BE2C (cell line): ENCODE measurements at regions not wholly inside any gene's neighbourhood (a gene's known extent, or its start where the extent isn't known, plus 50 kb on each side); places are given as distances from the start of the nearest gene placed in this dataset.

Source experiments
- DNase-seq: peaks from one replicate; pipeline ENCODE4 v3.0.0-alpha.2; 2020
- H3K27me3 ChIP-seq: fragments of 250-450 bp; sonication (Bioruptor Pico); 2 replicates; pipeline ENCODE4 v1.5.1; 2020; ENCODE audit warnings: mild to moderate bottlenecking
- H3K36me3 ChIP-seq: fragments of 250-450 bp; sonication (Bioruptor Pico); 2 replicates; pipeline ENCODE4 v1.5.1; 2020; ENCODE audit warnings: mild to moderate bottlenecking
- H3K4me1 ChIP-seq: fragments of 250-450 bp; sonication (Bioruptor Pico); 2 replicates; pipeline ENCODE4 v1.5.1; 2020
- H3K4me3 ChIP-seq: 2 replicates; pipeline ENCODE4 v1.5.1; 2011; ENCODE audit warnings: low read depth, low read length
- H3K9me3 ChIP-seq: fragments of 250-450 bp; sonication (Bioruptor Pico); 2 replicates; pipeline ENCODE4 v1.5.1; 2020
- TF ChIP-seq, protein P1 (sequence below): IDR thresholded peaks from 2 replicates; pipeline ENCODE4 v1.5.1; 2012; ENCODE audit warnings: mild to moderate bottlenecking, low read depth, low read length

DNA sequence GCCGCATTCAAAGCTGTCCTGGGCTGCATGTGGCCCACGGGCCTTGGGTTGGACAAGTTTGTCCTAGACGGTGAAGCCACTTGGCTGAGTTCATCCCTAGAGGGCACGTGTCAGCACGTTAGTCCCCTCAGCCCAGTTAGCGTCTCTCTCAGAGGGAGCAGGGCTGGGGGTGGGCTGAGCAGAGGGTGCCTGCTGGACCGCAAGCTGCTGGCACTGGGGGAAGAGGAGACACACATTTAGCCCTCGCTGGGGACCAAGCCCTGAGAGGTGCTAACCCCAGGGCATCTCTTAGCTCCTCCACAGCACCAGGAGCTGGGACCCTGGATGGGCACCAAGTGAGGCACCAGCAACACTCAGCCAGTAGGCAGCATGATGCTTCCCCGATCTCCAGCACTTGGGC lies 107.0 kb downstream of the SHANK2 start:
- TF ChIP-seq, protein P1, sequence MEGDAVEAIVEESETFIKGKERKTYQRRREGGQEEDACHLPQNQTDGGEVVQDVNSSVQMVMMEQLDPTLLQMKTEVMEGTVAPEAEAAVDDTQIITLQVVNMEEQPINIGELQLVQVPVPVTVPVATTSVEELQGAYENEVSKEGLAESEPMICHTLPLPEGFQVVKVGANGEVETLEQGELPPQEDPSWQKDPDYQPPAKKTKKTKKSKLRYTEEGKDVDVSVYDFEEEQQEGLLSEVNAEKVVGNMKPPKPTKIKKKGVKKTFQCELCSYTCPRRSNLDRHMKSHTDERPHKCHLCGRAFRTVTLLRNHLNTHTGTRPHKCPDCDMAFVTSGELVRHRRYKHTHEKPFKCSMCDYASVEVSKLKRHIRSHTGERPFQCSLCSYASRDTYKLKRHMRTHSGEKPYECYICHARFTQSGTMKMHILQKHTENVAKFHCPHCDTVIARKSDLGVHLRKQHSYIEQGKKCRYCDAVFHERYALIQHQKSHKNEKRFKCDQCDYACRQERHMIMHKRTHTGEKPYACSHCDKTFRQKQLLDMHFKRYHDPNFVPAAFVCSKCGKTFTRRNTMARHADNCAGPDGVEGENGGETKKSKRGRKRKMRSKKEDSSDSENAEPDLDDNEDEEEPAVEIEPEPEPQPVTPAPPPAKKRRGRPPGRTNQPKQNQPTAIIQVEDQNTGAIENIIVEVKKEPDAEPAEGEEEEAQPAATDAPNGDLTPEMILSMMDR: no peak
- no peaks in the 10 kb centered on the region for H3K9me3 ChIP-seq
- no peak for DNase-seq

DNA sequence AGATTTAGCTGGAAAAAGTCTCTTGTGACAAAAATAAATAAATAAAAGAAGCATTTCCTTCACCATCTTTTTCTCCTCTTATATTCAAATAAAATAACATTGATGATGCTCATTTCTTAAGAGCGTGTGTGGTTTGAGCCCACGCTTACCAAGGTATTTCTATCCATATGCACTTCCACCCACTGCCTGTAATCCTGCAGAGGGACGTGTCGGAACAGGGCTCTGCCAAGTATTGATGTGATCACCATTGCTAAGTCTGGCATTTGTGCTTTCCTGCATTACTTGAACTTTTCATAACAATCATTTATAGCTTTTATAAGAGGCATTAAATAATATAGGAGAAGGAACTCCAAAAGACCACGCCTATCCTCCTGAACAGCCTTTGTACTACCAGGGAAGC lies 107.6 kb downstream of the SHANK2 start:
- no peak for DNase-seq
- H3K4me1 ChIP-seq: no peaks in the 10 kb centered on the region
- no peak overlapping the region for H3K4me3 ChIP-seq
- no peaks in the 10 kb centered on the region for H3K9me3 ChIP-seq
- TF ChIP-seq, protein P1: no peak
- H3K27me3 ChIP-seq: peaks cover 9% of the 10 kb centered on the region
- H3K36me3 ChIP-seq: no peaks in the 10 kb centered on the region

More for the DNA sequence above, 107.0 kb downstream of the SHANK2 start:
- H3K36me3 ChIP-seq: no peaks in the 10 kb centered on the region
- no peaks in the 10 kb centered on the region for H3K4me1 ChIP-seq
- H3K27me3 ChIP-seq: peaks cover 9% of the 10 kb centered on the region
- no peak overlapping the region for H3K4me3 ChIP-seq

DNA sequence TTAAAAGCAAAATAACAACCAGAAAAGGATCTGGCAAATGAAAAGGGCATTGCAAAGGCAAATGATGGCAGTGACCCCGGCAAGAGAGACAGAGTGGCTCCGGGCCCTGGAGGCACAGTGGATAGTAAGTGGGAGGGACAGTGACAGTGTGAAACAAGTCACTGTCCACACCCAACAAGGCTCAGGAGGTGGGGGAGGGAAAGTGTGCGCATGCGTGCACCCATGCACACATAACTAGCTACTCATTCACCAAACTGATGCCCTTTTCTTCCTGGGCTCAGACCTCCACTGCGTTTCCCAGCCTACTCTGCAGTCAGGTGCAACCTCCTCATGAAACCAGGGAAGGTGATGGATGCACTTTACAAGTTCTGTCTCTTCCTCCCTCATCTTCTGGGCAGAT lies 108.4 kb downstream of the SHANK2 start:
- no peak for DNase-seq
- TF ChIP-seq, protein P1: no peak
- Histone ChIP-seq H3K36me3 (no peaks in the 10 kb centered on the region), H3K4me1 (no peaks in the 10 kb centered on the region), H3K27me3 (peaks cover 9% of the 10 kb centered on the region), H3K4me3 (no peak overlapping the region), H3K9me3 (no peaks in the 10 kb centered on the region)

DNA sequence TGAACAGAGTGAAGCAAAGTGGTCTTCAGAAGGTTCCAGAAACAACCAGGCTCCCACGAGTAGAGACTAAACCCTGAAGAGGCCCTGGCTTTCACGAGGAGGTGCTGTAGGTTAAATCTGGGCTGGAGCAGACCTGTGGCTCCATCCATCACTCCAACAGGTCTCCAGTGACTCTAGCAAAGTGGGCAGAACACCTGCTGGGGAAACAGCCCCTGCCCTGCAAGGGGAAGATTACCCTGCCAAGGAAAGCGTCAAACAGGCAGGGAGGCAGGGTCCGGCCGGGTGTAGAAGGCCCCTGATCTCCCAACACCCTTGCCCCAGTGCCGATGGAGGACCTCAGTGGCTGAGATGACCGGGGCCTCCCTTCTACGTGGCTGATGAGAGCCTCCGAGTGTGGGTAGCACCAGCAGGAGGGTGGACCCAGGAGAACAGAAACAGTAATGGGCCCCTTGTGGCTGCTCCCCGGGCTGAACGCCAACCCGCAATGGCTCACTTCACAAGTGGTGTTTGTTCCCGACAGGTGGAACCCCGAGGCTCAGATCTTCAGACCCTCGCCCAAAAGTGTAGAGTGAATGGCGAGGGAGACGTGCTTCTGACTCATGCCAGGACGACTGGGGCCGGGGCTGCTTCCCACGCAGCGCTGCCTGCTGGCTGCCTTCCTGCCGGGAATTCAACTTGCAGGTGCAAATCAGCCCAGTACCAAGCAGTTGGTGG lies 112.0 kb downstream of the SHANK2 start:
- TF ChIP-seq, protein P1: no peak
- Histone ChIP-seq H3K9me3 (no peaks in the 10 kb centered on the region), H3K36me3 (no peaks in the 10 kb centered on the region), H3K4me1 (no peaks in the 10 kb centered on the region), H3K27me3 (peaks cover 6% of the 10 kb centered on the region), H3K4me3 (no peak overlapping the region)
- DNase-seq: no peak

DNA sequence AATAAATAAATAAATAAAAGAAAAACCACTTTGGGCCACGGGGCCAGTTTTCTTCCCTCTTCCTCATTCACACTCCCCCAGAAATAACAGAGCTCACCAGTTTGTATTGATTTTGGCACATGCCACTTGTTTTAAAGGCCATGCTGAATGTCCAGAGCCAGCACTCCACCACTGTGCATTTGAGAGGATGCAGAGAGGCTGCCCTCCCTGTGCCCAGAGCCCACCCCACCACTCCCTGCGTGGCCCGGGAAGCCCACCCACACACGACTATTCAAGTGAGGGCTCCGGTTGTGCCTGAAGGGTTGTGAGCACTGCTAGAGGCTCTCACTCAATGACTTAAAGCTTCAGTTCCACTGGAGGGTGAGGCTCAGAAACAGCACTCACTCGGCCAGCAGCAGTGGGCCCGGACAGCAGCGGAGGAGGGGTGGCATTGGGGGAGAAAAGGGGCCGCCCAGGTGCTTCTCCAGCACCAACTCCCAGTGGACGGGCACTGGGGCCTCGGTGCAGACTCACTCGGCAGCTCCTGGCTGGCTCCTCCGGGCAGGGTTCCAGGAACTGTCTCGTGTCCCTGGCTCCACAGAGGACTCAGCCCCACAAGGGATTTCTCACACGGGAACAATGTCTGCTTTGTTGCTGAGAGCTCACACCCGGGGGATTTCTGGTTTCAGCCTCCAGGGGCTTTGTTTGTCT lies 112.7 kb downstream of the SHANK2 start:
- H3K4me1 ChIP-seq: no peaks in the 10 kb centered on the region
- H3K4me3 ChIP-seq: no peak overlapping the region
- no peaks in the 10 kb centered on the region for H3K9me3 ChIP-seq
- no peak for DNase-seq
- peaks cover 3% of the 10 kb centered on the region for H3K27me3 ChIP-seq
- TF ChIP-seq, protein P1: no peak
- H3K36me3 ChIP-seq: no peaks in the 10 kb centered on the region
